ENCODE measurements at regions not wholly inside any gene's neighbourhood (a gene's known extent, or its start where the extent isn't known, plus 50 kb on each side); places are given as distances from the start of the nearest gene placed in this dataset.

DNA sequence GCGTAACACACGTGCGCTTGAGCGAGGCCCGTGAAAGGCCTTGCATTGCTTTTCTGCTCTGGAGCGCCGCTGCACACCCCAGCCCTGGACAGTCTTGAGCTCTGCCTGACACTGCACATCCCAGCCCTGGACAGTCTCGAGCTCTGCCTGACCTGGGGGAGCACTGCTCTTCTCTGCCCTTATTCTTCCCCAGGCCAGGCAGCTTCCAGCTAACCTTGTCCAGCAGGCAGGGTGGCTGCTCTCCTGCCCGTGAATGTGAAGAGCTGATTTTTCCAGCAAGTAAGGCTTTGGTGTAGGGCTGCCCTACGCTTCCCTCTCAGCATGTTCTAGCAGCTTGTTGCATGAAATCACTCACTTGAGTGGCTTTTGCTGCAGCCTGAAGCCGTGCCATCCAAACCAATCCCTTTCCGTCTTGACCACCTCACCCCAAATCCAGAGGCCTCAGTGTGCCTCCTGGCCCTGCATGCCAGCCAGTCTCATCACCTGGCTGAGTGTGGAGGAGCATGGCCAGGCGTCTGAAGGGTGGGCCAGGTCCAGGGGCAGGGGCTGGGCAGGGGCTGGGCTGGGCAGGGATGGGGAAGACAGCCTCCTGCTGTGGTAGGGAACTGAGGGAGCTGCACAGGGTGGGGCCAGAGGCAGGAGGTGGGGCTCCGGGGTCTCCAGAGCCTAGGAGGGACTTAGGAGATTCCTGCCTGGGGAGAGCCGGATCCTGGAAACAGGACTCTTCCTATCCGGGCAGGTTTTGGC lies 89.5 kb upstream of the B3GAT1 start:
- BruUV-seq (replicated peaks), result no TSS peak
- Histone ChIP-seq H3K27me3 (ENCODE audit: control insufficient read depth, insufficient read depth, low read length) (peaks cover 2% of the 10 kb centered on the region), H3K4me1 (ENCODE audit: control insufficient read depth, insufficient read depth, low read length) (no peaks in the 10 kb centered on the region), H3K27ac (ENCODE audit: low read length) (no peak overlapping the region), H3K9me3 (ENCODE audit: control insufficient read depth, insufficient read depth, low read depth, low read length) (no peaks in the 10 kb centered on the region), H3K36me3 (ENCODE audit: control insufficient read depth, insufficient read depth, low read length) (no peaks in the 10 kb centered on the region), H3K4me3 (ENCODE audit: low read depth in 2 of 2, low read length in 2 of 2) (no peak overlapping the region)
- ChIA-PET CTCF (no interaction called here), POLR2A (no interaction called here)
- ATAC-seq, result no peak
- no peak for DNase-seq (ENCODE audit: low read depth, low spot score)
- intact Hi-C loops (cut with micrococcal nuclease; ENCODE audit: unreplicated experiment), result no loop called here
- in situ Hi-C loops (cut with HindIII; ENCODE audit: low pct_unique_long_range_greater_than_20kb, low sequenced_read_pairs), result no loop called here
- TF ChIP-seq SIN3A (IDR thresholded peaks at IDR 0.05; ENCODE audit: borderline replicate concordance, insufficient read depth, low read depth, low read length) (no peak), TCF7L2 (IDR thresholded peaks at IDR 0.05; ENCODE audit: low read depth, low read length) (no peak)
- TF ChIP-seq, protein P1, sequence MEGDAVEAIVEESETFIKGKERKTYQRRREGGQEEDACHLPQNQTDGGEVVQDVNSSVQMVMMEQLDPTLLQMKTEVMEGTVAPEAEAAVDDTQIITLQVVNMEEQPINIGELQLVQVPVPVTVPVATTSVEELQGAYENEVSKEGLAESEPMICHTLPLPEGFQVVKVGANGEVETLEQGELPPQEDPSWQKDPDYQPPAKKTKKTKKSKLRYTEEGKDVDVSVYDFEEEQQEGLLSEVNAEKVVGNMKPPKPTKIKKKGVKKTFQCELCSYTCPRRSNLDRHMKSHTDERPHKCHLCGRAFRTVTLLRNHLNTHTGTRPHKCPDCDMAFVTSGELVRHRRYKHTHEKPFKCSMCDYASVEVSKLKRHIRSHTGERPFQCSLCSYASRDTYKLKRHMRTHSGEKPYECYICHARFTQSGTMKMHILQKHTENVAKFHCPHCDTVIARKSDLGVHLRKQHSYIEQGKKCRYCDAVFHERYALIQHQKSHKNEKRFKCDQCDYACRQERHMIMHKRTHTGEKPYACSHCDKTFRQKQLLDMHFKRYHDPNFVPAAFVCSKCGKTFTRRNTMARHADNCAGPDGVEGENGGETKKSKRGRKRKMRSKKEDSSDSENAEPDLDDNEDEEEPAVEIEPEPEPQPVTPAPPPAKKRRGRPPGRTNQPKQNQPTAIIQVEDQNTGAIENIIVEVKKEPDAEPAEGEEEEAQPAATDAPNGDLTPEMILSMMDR (IDR thresholded peaks at IDR 0.05), result no peak
- TF ChIP-seq, protein P2, sequence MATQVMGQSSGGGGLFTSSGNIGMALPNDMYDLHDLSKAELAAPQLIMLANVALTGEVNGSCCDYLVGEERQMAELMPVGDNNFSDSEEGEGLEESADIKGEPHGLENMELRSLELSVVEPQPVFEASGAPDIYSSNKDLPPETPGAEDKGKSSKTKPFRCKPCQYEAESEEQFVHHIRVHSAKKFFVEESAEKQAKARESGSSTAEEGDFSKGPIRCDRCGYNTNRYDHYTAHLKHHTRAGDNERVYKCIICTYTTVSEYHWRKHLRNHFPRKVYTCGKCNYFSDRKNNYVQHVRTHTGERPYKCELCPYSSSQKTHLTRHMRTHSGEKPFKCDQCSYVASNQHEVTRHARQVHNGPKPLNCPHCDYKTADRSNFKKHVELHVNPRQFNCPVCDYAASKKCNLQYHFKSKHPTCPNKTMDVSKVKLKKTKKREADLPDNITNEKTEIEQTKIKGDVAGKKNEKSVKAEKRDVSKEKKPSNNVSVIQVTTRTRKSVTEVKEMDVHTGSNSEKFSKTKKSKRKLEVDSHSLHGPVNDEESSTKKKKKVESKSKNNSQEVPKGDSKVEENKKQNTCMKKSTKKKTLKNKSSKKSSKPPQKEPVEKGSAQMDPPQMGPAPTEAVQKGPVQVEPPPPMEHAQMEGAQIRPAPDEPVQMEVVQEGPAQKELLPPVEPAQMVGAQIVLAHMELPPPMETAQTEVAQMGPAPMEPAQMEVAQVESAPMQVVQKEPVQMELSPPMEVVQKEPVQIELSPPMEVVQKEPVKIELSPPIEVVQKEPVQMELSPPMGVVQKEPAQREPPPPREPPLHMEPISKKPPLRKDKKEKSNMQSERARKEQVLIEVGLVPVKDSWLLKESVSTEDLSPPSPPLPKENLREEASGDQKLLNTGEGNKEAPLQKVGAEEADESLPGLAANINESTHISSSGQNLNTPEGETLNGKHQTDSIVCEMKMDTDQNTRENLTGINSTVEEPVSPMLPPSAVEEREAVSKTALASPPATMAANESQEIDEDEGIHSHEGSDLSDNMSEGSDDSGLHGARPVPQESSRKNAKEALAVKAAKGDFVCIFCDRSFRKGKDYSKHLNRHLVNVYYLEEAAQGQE (IDR thresholded peaks at IDR 0.05; ENCODE audit: insufficient read depth in 1 of 2, low read depth in 2 of 2, low read length in 1 of 2), result no peak

DNA sequence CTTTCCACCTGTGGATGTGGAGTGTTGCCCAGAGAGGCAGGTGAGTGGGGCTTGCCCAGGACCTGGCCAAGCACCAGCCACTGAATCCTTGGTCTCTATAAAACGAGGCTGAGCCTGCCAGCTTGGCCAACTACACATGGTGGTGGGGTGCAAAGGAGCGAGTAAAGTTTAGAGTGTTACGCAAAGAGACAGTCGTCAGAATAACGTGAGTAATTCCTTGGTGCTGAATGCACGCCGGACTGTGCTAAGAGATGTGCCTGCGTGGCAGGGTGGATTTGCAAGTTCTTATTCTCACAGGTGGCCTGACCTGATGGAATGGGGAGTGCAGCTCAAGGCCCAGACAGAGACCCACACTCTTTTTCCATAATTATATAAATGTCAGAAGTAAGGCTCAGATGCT lies 88.6 kb upstream of the B3GAT1 start:
- Histone ChIP-seq H3K9me3 (ENCODE audit: control insufficient read depth, insufficient read depth, low read depth, low read length) (no peaks in the 10 kb centered on the region), H3K27ac (ENCODE audit: low read length) (no peak overlapping the region), H3K27me3 (ENCODE audit: control insufficient read depth, insufficient read depth, low read length) (no peaks in the 10 kb centered on the region; the same call in 1 of the 2 replicates), H3K4me3 (ENCODE audit: low read depth in 2 of 2, low read length in 2 of 2) (no peak overlapping the region), H3K36me3 (ENCODE audit: control insufficient read depth, insufficient read depth, low read length) (no peaks in the 10 kb centered on the region), H3K4me1 (ENCODE audit: control insufficient read depth, insufficient read depth, low read length) (no peaks in the 10 kb centered on the region)
- intact Hi-C loops (cut with micrococcal nuclease; ENCODE audit: unreplicated experiment) (no loop called here), in situ Hi-C loops (cut with HindIII; ENCODE audit: low pct_unique_long_range_greater_than_20kb, low sequenced_read_pairs) (no loop called here)
- TF ChIP-seq TCF7L2 (IDR thresholded peaks at IDR 0.05; ENCODE audit: low read depth, low read length) (no peak), POLR2AphosphoS5 (IDR thresholded peaks at IDR 0.05; ENCODE audit: low read depth, low read length) (no peak), SIN3A (IDR thresholded peaks at IDR 0.05; ENCODE audit: borderline replicate concordance, insufficient read depth, low read depth, low read length) (no peak)
- TF ChIP-seq, protein P2 (IDR thresholded peaks at IDR 0.05; ENCODE audit: insufficient read depth in 1 of 2, low read depth in 2 of 2, low read length in 1 of 2), result no peak
- TF ChIP-seq, protein P1 (IDR thresholded peaks at IDR 0.05), result no peak
- no peak for ATAC-seq
- no TSS peak for BruUV-seq (replicated peaks)
- CTCF ChIA-PET, result no interaction called here
- POLR2A ChIA-PET, result no interaction called here
- DNase-seq (ENCODE audit: low read depth, low spot score), result no peak

Measured in Panc1 (cell line).